GM23338 (cell line): ENCODE measurements at regions not wholly inside any gene's neighbourhood (a gene's known extent, or its start where the extent isn't known, plus 50 kb on each side); places are given as distances from the start of the nearest gene placed in this dataset.

Experiments
- ATAC-seq: fragments of 200-7000 bp; cut with Tn5 transposase; 3 replicates; pipeline ENCODE4 v1.9.1; 2020
- DNase-seq: peaks from one replicate; pipeline ENCODE4 v3.0.0-alpha.2; 2015; ENCODE audit warnings: low spot score
- H2AFZ ChIP-seq: fragments of 200-600 bp; sonication (generic); 2 replicates; pipeline ENCODE4 v1.8.0; 2016; ENCODE audit warnings: antibody characterized with exemption, mild to moderate bottlenecking, moderate library complexity
- H3F3A ChIP-seq: fragments of 200-600 bp; sonication (generic); replicated peaks from 2 replicates; pipeline ENCODE4 v1.8.0; 2017; ENCODE audit warnings: antibody characterized with exemption, mixed run types, low read depth
- H3K27ac ChIP-seq: fragments of 200-600 bp; sonication (generic); 2 replicates; pipeline ENCODE4 v1.6.1; 2016; ENCODE audit warnings: low read depth
- H3K27me3 ChIP-seq: fragments of 200-600 bp; sonication (generic); 2 replicates; pipeline ENCODE4 v1.8.0; 2016; ENCODE audit warnings: mild to moderate bottlenecking, mixed run types, moderate library complexity; ENCODE audit not compliant: insufficient read depth
- H3K36me3 ChIP-seq: fragments of 200-600 bp; sonication (generic); 2 replicates; pipeline ENCODE4 v1.8.0; 2016; ENCODE audit warnings: mild to moderate bottlenecking; ENCODE audit not compliant: insufficient read depth
- H3K4me1 ChIP-seq: fragments of 200-600 bp; sonication (generic); 2 replicates; pipeline ENCODE4 v1.8.0; 2016; ENCODE audit warnings: mild to moderate bottlenecking, moderate library complexity; ENCODE audit not compliant: insufficient read depth
- H3K4me2 ChIP-seq: fragments of 200-600 bp; sonication (generic); 2 replicates; pipeline ENCODE4 v1.7.1; 2017; ENCODE audit warnings: mixed run types
- H3K4me3 ChIP-seq: fragments of 200-600 bp; sonication (generic); 2 replicates; pipeline ENCODE4 v1.6.1; 2016; ENCODE audit warnings: mixed run types
- H3K79me2 ChIP-seq: fragments of 200-600 bp; sonication (generic); replicated peaks from 2 replicates; pipeline ENCODE4 v1.8.0; 2017; ENCODE audit warnings: mild to moderate bottlenecking; ENCODE audit not compliant: insufficient read depth
- H3K9me2 ChIP-seq: fragments of 200-600 bp; sonication (generic); 2 replicates; pipeline ENCODE4 v1.8.0; 2017; ENCODE audit not compliant: insufficient read depth
- H4K20me1 ChIP-seq: fragments of 200-600 bp; sonication (generic); replicated peaks from 2 replicates; pipeline ENCODE4 v1.8.0; 2017; ENCODE audit warnings: mild to moderate bottlenecking; ENCODE audit not compliant: insufficient read depth
- H3K27ac Mint-ChIP-seq: 2 replicates; pipeline ENCODE4 v1.8.0; 2020; ENCODE audit warnings: inconsistent platforms, mild to moderate bottlenecking, moderate library complexity, mixed read lengths
- H3K27me3 Mint-ChIP-seq: 3 replicates; pipeline ENCODE4 v1.8.0; 2022; ENCODE audit warnings: low read depth, mild to moderate bottlenecking, moderate library complexity, mixed read lengths, inconsistent platforms; ENCODE audit not compliant: insufficient read depth, poor library complexity
- H3K36me3 Mint-ChIP-seq: 3 replicates; pipeline ENCODE4 v1.8.0; 2021; ENCODE audit warnings: low read depth, mild to moderate bottlenecking, inconsistent platforms, moderate library complexity, mixed read lengths
- H3K4me1 Mint-ChIP-seq: 3 replicates; pipeline ENCODE4 v1.8.0; 2020; ENCODE audit warnings: mild to moderate bottlenecking, inconsistent platforms, mixed read lengths
- H3K4me3 Mint-ChIP-seq: 3 replicates; pipeline ENCODE4 v1.8.0; 2021; ENCODE audit warnings: moderate library complexity, mild to moderate bottlenecking, inconsistent platforms, mixed read lengths
- H3K9me3 Mint-ChIP-seq: 3 replicates; pipeline ENCODE4 v1.8.0; 2020; ENCODE audit warnings: moderate library complexity, mild to moderate bottlenecking, inconsistent platforms, mixed read lengths
- EZH2phosphoT487 ChIP-seq: fragments of 200-600 bp; sonication (generic); IDR thresholded peaks from one replicate; pipeline ENCODE4 v1.8.1; 2018; ENCODE audit warnings: antibody characterized with exemption; ENCODE audit not compliant: unreplicated experiment
- NANOG ChIP-seq: IDR thresholded peaks from 2 replicates; pipeline ENCODE4 v1.6.1; 2016; ENCODE audit warnings: antibody characterized with exemption, borderline replicate concordance
- STAT1 ChIP-seq: IDR thresholded peaks from one replicate; pipeline ENCODE4 v1.6.1; 2016; ENCODE audit warnings: antibody characterized with exemption; ENCODE audit not compliant: unreplicated experiment
- TF ChIP-seq, protein P1 (sequence below): fragments of 250-450 bp; sonication (Bioruptor Pico); IDR thresholded peaks from 2 replicates; pipeline ENCODE4 v1.5.0; 2020; ENCODE audit warnings: mild to moderate bottlenecking, moderate library complexity

- ATAC-seq = no peak
- Mint-ChIP-seq H3K4me1 (no peaks in the 10 kb centered on the region; the same call in 2 of the 3 replicates), H3K27ac (no peak overlapping the region), H3K9me3 (peaks cover 21% of the 10 kb centered on the region), H3K4me3 (no peak overlapping the region), H3K27me3 (peaks cover 2% of the 10 kb centered on the region), H3K36me3 (peaks cover 9% of the 10 kb centered on the region)
- TF ChIP-seq NANOG = no peak
- Histone ChIP-seq H3K36me3 (no peaks in the 10 kb centered on the region), H3K4me2 (no peak overlapping the region), H3F3A (no peaks in the 10 kb centered on the region), H3K4me3 (no peak overlapping the region), H3K79me2 (no peaks in the 10 kb centered on the region), H2AFZ (no peak overlapping the region), H4K20me1 (no peaks in the 10 kb centered on the region), H3K4me1 (no peaks in the 10 kb centered on the region), H3K27me3 (no peaks in the 10 kb centered on the region), H3K27ac (no peak overlapping the region), H3K9me2 (no peaks in the 10 kb centered on the region)
- DNase-seq = no peak
Observed at GRCh38 chr6:122246906-122247658, 152.4 kb upstream of the HSF2 start.

- no peak for DNase-seq
- no peak overlapping the region for H2AFZ ChIP-seq
- H3K9me2 ChIP-seq = no peaks in the 10 kb centered on the region
- Mint-ChIP-seq H3K27me3 (peaks cover 2% of the 10 kb centered on the region), H3K4me3 (no peak overlapping the region), H3K9me3 (peaks cover 21% of the 10 kb centered on the region), H3K36me3 (peaks cover 9% of the 10 kb centered on the region), H3K27ac (no peak overlapping the region), H3K4me1 (no peaks in the 10 kb centered on the region; the same call in 2 of the 3 replicates)
- H4K20me1 ChIP-seq = no peaks in the 10 kb centered on the region
- TF ChIP-seq, protein P1, sequence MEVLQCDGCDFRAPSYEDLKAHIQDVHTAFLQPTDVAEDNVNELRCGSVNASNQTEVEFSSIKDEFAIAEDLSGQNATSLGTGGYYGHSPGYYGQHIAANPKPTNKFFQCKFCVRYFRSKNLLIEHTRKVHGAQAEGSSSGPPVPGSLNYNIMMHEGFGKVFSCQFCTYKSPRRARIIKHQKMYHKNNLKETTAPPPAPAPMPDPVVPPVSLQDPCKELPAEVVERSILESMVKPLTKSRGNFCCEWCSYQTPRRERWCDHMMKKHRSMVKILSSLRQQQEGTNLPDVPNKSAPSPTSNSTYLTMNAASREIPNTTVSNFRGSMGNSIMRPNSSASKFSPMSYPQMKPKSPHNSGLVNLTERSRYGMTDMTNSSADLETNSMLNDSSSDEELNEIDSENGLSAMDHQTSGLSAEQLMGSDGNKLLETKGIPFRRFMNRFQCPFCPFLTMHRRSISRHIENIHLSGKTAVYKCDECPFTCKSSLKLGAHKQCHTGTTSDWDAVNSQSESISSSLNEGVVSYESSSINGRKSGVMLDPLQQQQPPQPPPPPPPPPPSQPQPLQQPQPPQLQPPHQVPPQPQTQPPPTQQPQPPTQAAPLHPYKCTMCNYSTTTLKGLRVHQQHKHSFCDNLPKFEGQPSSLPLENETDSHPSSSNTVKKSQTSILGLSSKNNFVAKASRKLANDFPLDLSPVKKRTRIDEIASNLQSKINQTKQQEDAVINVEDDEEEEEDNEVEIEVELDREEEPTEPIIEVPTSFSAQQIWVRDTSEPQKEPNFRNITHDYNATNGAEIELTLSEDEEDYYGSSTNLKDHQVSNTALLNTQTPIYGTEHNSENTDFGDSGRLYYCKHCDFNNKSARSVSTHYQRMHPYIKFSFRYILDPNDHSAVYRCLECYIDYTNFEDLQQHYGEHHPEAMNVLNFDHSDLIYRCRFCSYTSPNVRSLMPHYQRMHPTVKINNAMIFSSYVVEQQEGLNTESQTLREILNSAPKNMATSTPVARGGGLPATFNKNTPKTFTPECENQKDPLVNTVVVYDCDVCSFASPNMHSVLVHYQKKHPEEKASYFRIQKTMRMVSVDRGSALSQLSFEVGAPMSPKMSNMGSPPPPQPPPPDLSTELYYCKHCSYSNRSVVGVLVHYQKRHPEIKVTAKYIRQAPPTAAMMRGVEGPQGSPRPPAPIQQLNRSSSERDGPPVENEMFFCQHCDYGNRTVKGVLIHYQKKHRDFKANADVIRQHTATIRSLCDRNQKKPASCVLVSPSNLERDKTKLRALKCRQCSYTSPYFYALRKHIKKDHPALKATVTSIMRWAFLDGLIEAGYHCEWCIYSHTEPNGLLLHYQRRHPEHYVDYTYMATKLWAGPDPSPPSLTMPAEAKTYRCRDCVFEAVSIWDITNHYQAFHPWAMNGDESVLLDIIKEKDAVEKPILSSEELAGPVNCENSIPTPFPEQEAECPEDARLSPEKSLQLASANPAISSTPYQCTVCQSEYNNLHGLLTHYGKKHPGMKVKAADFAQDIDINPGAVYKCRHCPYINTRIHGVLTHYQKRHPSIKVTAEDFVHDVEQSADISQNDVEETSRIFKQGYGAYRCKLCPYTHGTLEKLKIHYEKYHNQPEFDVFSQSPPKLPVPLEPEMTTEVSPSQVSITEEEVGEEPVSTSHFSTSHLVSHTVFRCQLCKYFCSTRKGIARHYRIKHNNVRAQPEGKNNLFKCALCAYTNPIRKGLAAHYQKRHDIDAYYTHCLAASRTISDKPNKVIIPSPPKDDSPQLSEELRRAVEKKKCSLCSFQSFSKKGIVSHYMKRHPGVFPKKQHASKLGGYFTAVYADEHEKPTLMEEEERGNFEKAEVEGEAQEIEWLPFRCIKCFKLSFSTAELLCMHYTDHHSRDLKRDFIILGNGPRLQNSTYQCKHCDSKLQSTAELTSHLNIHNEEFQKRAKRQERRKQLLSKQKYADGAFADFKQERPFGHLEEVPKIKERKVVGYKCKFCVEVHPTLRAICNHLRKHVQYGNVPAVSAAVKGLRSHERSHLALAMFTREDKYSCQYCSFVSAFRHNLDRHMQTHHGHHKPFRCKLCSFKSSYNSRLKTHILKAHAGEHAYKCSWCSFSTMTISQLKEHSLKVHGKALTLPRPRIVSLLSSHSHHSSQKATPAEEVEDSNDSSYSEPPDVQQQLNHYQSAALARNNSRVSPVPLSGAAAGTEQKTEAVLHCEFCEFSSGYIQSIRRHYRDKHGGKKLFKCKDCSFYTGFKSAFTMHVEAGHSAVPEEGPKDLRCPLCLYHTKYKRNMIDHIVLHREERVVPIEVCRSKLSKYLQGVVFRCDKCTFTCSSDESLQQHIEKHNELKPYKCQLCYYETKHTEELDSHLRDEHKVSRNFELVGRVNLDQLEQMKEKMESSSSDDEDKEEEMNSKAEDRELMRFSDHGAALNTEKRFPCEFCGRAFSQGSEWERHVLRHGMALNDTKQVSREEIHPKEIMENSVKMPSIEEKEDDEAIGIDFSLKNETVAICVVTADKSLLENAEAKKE (CRISPR knock-in tag) = no peak
- TF ChIP-seq STAT1 (no peak), EZH2phosphoT487 (no peak)
- no peaks in the 10 kb centered on the region for H3K27me3 ChIP-seq
- no peaks in the 10 kb centered on the region for H3K79me2 ChIP-seq
- H3K4me2 ChIP-seq = no peak overlapping the region
- H3F3A ChIP-seq = no peaks in the 10 kb centered on the region
- H3K4me1 ChIP-seq = no peaks in the 10 kb centered on the region
- ATAC-seq = no peak
- no peak overlapping the region for H3K4me3 ChIP-seq
- H3K36me3 ChIP-seq = no peaks in the 10 kb centered on the region
- no peak overlapping the region for H3K27ac ChIP-seq
Observed at GRCh38 chr6:122248001-122248669, 151.3 kb upstream of the HSF2 start.
